ENCODE measurements at regions not wholly inside any gene's neighbourhood (a gene's known extent, or its start where the extent isn't known, plus 50 kb on each side); places are given as distances from the start of the nearest gene placed in this dataset.

GRCh38 chr18:54052732-54053429, 171.6 kb downstream of the MBD2 start:
- no peak overlapping the region for H3K4me3 ChIP-seq (ENCODE audit: low read depth, low read length)
- no peak for TF ChIP-seq CTCF (IDR thresholded peaks at IDR 0.05; ENCODE audit: low read depth, low read length, missing control alignments)
- DNase-seq (ENCODE audit: low read depth): no peak

GRCh38 chr18:54052259-54052658, 172.2 kb downstream of the MBD2 start:
- DNase-seq (ENCODE audit: low read depth): no peak
- H3K4me3 ChIP-seq (ENCODE audit: low read depth, low read length): no peak overlapping the region
- no peak for TF ChIP-seq CTCF (IDR thresholded peaks at IDR 0.05; ENCODE audit: low read depth, low read length, missing control alignments)

- no peak for DNase-seq (ENCODE audit: low read depth)
- TF ChIP-seq CTCF (IDR thresholded peaks at IDR 0.05; ENCODE audit: low read depth, low read length, missing control alignments): no peak
- no peak overlapping the region for H3K4me3 ChIP-seq (ENCODE audit: low read depth, low read length)
These were observed 180.8 kb downstream of the MBD2 start for GRCh38 chr18:54043484-54044251.

- no peak overlapping the region for H3K4me3 ChIP-seq (ENCODE audit: low read depth, low read length)
- no peak for DNase-seq (ENCODE audit: low read depth)
- no peak for TF ChIP-seq CTCF (IDR thresholded peaks at IDR 0.05; ENCODE audit: low read depth, low read length, missing control alignments)
These were observed 188.5 kb downstream of the MBD2 start for GRCh38 chr18:54035927-54036326.

- no peak for DNase-seq (ENCODE audit: low read depth)
- TF ChIP-seq CTCF (IDR thresholded peaks at IDR 0.05; ENCODE audit: low read depth, low read length, missing control alignments): no peak
- no peak overlapping the region for H3K4me3 ChIP-seq (ENCODE audit: low read depth, low read length)
These were observed 191.4 kb downstream of the MBD2 start for GRCh38 chr18:54033052-54033451.

GRCh38 chr18:54032412-54032811, 192.1 kb downstream of the MBD2 start:
- no peak overlapping the region for H3K4me3 ChIP-seq (ENCODE audit: low read depth, low read length)
- TF ChIP-seq CTCF (IDR thresholded peaks at IDR 0.05; ENCODE audit: low read depth, low read length, missing control alignments): no peak
- DNase-seq (ENCODE audit: low read depth): no peak

Measured in GM12864 (cell line).